ENCODE measurements at regions not wholly inside any gene's neighbourhood (a gene's known extent, or its start where the extent isn't known, plus 50 kb on each side); places are given as distances from the start of the nearest gene placed in this dataset.

DNA sequence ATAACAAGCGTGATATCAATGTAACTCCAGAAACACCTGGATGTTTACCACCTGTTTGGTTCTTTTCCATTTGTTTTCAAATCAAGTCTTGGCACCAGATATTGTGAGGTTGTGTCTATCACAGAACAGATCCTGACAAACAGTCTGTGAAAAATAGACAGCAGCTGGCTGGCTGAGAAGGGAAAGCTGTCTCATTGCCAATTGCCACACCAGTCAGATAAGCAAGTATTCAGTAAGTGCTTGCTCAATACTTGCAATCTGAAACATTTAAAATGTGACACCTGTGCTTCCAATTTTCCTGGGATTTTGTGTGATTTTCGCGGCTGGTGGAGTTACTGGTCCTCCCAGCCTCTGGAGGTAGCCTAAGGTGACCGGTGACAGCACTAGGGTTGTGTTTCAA is 147.9 kb upstream of the MYO3A start:
- H3K27me3 ChIP-seq: no peaks in the 10 kb centered on the region
- WGBS, 2 donors (ENCODE audit: low coverage in 1 of 2): 57 to 73% methylated on average over 1 to 3 of the region's 4 CpGs
- H3K4me1 ChIP-seq: no peaks in the 10 kb centered on the region
- H3K36me3 ChIP-seq: no peaks in the 10 kb centered on the region
- ATAC-seq: no peak
- TF ChIP-seq, protein P1, sequence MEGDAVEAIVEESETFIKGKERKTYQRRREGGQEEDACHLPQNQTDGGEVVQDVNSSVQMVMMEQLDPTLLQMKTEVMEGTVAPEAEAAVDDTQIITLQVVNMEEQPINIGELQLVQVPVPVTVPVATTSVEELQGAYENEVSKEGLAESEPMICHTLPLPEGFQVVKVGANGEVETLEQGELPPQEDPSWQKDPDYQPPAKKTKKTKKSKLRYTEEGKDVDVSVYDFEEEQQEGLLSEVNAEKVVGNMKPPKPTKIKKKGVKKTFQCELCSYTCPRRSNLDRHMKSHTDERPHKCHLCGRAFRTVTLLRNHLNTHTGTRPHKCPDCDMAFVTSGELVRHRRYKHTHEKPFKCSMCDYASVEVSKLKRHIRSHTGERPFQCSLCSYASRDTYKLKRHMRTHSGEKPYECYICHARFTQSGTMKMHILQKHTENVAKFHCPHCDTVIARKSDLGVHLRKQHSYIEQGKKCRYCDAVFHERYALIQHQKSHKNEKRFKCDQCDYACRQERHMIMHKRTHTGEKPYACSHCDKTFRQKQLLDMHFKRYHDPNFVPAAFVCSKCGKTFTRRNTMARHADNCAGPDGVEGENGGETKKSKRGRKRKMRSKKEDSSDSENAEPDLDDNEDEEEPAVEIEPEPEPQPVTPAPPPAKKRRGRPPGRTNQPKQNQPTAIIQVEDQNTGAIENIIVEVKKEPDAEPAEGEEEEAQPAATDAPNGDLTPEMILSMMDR (IDR thresholded peaks at IDR 0.05): no peak
- TF ChIP-seq POLR2A (IDR thresholded peaks at IDR 0.05) (no peak), EP300 (IDR thresholded peaks at IDR 0.05) (no peak), POLR2AphosphoS5 (IDR thresholded peaks at IDR 0.05) (no peak)
- no peaks in the 10 kb centered on the region for H3K9me3 ChIP-seq
- no peak overlapping the region for H3K4me3 ChIP-seq
- no peak overlapping the region for H3K27ac ChIP-seq

DNA sequence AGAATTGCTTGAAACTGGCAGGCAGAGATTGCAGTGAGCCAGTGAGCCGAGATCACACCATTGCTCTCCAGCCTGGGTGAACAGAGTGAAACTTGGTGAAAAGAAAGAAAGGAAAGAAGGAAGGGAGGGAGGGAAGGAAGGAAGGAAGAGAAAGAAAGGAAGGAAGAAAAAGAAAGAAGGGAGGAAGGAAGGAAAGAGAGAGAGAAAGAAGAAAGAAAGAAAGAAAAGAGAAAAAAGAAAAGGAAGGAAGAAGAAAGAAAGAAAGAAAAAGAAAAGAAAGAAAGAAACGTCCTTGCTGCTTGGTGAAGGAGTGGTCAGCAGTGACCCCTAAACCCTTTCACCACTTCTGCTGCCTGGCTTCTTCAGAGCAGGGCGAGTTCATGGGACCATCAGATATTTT is 147.1 kb upstream of the MYO3A start:
- no peak for ATAC-seq
- 45 to 70% methylated on average over 2 to 3 of the region's 3 CpGs for WGBS, 2 donors (ENCODE audit: low coverage in 1 of 2)
- Histone ChIP-seq H3K27ac (no peak overlapping the region), H3K4me3 (no peak overlapping the region), H3K27me3 (no peaks in the 10 kb centered on the region), H3K4me1 (no peaks in the 10 kb centered on the region), H3K9me3 (no peaks in the 10 kb centered on the region), H3K36me3 (no peaks in the 10 kb centered on the region)
- TF ChIP-seq, protein P1 (IDR thresholded peaks at IDR 0.05): no peak
- TF ChIP-seq EP300 (IDR thresholded peaks at IDR 0.05): no peak
- TF ChIP-seq POLR2AphosphoS5 (IDR thresholded peaks at IDR 0.05): no peak
- no peak for TF ChIP-seq POLR2A (IDR thresholded peaks at IDR 0.05)

DNA sequence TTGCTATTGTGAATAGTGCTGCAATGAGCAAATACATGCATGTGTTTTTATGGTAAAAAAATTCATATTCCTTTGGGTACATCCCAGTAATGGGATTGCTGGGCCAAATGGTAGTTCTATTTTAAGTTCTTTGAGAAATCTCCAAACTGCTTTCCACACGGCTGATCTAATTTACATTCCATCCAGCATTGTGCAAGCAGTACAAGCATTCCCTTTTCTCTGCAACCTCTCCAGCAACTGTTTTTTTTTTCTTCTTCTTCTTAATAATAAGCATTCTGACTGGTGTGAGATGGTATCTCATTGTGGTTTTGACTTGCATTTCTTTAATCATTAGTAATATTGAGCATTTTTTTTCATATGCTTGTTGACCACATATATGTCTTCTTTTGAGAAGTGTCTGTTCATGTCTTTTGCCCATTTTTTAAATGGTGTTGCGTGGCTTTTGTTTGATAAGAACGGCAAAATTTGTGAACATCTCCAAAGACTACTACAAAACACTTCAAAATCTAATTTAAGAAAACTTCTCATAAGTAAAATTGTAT is 136.1 kb upstream of the MYO3A start:
- TF ChIP-seq EP300 (IDR thresholded peaks at IDR 0.05) (no peak), POLR2AphosphoS5 (IDR thresholded peaks at IDR 0.05) (no peak), POLR2A (IDR thresholded peaks at IDR 0.05) (no peak)
- TF ChIP-seq, protein P1 (IDR thresholded peaks at IDR 0.05): no peak
- peaks cover 3% of the 10 kb centered on the region for H3K27me3 ChIP-seq
- no peak overlapping the region for H3K4me3 ChIP-seq
- no peak overlapping the region for H3K27ac ChIP-seq
- no peak for ATAC-seq
- no peaks in the 10 kb centered on the region for H3K4me1 ChIP-seq
- H3K36me3 ChIP-seq: no peaks in the 10 kb centered on the region
- H3K9me3 ChIP-seq: no peaks in the 10 kb centered on the region
- WGBS, 2 donors (ENCODE audit: low coverage in 1 of 2): 75 to 78% methylated on average over 2 to 3 of the region's 3 CpGs

DNA sequence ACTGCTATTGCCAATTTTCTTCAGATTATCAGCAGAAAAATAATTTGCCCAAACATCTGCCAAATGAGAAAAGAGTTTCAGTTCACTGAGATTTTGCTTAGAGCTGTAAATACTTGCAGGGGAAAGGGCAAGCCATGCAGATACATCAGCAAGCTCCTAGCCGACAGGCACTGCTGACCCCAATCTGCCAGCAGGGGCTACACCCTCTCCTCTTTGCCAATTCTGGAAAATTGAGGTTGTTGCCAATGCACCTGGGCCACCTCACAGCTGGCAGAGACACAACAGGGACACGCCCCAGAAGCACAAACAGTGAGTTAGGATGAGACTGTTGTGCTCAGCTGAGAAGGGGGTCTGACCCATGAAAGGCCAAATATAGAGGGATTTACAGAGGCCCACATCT is 129.5 kb upstream of the MYO3A start:
- TF ChIP-seq, protein P1 (IDR thresholded peaks at IDR 0.05): no peak
- TF ChIP-seq EP300 (IDR thresholded peaks at IDR 0.05) (no peak), POLR2A (IDR thresholded peaks at IDR 0.05) (no peak), POLR2AphosphoS5 (IDR thresholded peaks at IDR 0.05) (no peak)
- Histone ChIP-seq H3K4me1 (no peaks in the 10 kb centered on the region), H3K4me3 (no peak overlapping the region), H3K27me3 (no peaks in the 10 kb centered on the region), H3K36me3 (no peaks in the 10 kb centered on the region), H3K27ac (no peak overlapping the region), H3K9me3 (no peaks in the 10 kb centered on the region)
- WGBS, 2 donors (ENCODE audit: low coverage in 1 of 2): 11% methylated on average over 1 of the region's 2 CpGs; no CpG with 5 or more reads in 1 of the 2 donors
- ATAC-seq: no peak

DNA sequence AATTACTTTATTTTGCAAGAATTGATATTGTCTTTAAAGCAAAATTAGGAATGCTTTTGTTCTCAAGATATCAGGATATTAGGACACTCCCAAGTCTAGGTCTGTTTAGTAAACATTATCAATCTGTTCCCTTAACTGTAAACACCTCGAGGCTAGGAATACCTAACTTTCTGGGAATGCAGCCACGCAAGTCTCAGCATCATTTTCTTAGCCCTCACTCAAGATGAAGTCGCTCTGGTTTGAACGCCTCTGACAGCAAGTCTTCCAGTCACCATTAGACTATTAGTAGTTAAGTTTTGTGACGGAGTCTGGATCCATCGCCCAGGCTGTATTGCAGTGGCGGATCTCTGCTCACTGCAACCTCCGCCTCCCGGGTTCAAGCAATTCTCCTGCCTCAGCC is 128.0 kb upstream of the MYO3A start:
- no peak for ATAC-seq
- no peaks in the 10 kb centered on the region for H3K36me3 ChIP-seq
- TF ChIP-seq POLR2A (IDR thresholded peaks at IDR 0.05) (no peak), POLR2AphosphoS5 (IDR thresholded peaks at IDR 0.05) (no peak), EP300 (IDR thresholded peaks at IDR 0.05) (no peak)
- TF ChIP-seq, protein P1 (IDR thresholded peaks at IDR 0.05): no peak
- no peaks in the 10 kb centered on the region for H3K4me1 ChIP-seq
- 76 to 82% methylated on average over 4 to 7 of the region's 9 CpGs for WGBS, 2 donors (ENCODE audit: low coverage in 1 of 2)
- no peak overlapping the region for H3K27ac ChIP-seq
- H3K9me3 ChIP-seq: no peaks in the 10 kb centered on the region
- H3K27me3 ChIP-seq: no peaks in the 10 kb centered on the region
- no peak overlapping the region for H3K4me3 ChIP-seq
